K562 (cell line): ENCODE measurements at regions not wholly inside any gene's neighbourhood (a gene's known extent, or its start where the extent isn't known, plus 50 kb on each side); places are given as distances from the start of the nearest gene placed in this dataset.
"Not testable (repeated sequence)": the region's sequence is repeated elsewhere in the genome, so short reads cannot be mapped to it uniquely, and the experiment has no call there.

Source experiments
- ATAC-seq: fragments of 200-7000 bp; cut with Tn5 transposase; 3 replicates; pipeline ENCODE4 v1.9.1; 2020; ENCODE audit warnings: moderate library complexity
- BruUV-seq: library from RNA; stranded (reverse); fragments of 400-500 nt; replicated peaks from 2 replicates; lab custom pipeline; 2021; lab: Mats Ljungman, UMichigan
- CTCF ChIA-PET: fragments of 300-600 bp; formaldehyde crosslinking; extraction: SDS; loops from one replicate; lab custom pipeline; 2021; ENCODE audit warnings: low intra/inter-chr PET ratio; lab: Yijun Ruan, JAX
- POLR2A ChIA-PET: fragments of 300-600, 350-650 bp; sonication (Branson Sonifier 250); formaldehyde crosslinking; extraction: SDS; loops from one replicate; lab custom pipeline; 2021; ENCODE audit warnings: antibody characterized with exemption, inconsistent platforms; lab: Yijun Ruan, JAX
- DNase-seq, 4 experiments: peaks; one replicate each; pipeline versions ENCODE4 v3.0.0 to v3.0.0-alpha.2; 2011 to 2018; ENCODE audit warnings: low spot score in 3 of 4, mixed read lengths in 3 of 4; ENCODE audit errors: extremely low read depth in 1 of 4
- FAIRE-seq: peaks from 2 replicates; lab custom pipeline; 2011; peaks lifted over from hg19 to GRCh38; lab: Jason Lieb, UNC
- H2AFZ ChIP-seq: 2 replicates; pipeline ENCODE4 v1.6.0; 2011; ENCODE audit warnings: low read depth, low read length, control low read depth, inconsistent platforms
- H3K27ac ChIP-seq: fragments of 200-600 bp; 3 replicates; pipeline ENCODE4 v1.8.0; 2011; ENCODE audit warnings: low read depth, mild to moderate bottlenecking, control low read depth, inconsistent platforms, low read length, moderate library complexity, mixed read lengths; ENCODE audit errors: extremely low read depth
- H3K27me3 ChIP-seq, 2 experiments: fragments of 300-600 bp in 1 of 2; 2 replicates in 1 of 2; 3 replicates in 1 of 2; pipeline versions ENCODE4 v1.6.0 to v1.8.0; 2011; ENCODE audit warnings: inconsistent platforms in 2 of 2, low read length in 2 of 2, mild to moderate bottlenecking in 1 of 2, mixed read lengths in 1 of 2, moderate library complexity in 1 of 2; ENCODE audit not compliant: control insufficient read depth in 2 of 2, insufficient read depth in 2 of 2
- H3K36me3 ChIP-seq: fragments of 300-600 bp; 3 replicates; pipeline ENCODE4 v1.8.0; 2011; ENCODE audit warnings: mild to moderate bottlenecking, low read length, inconsistent platforms; ENCODE audit not compliant: control insufficient read depth, insufficient read depth
- H3K4me1 ChIP-seq, 2 experiments: fragments of 200-600 bp in 1 of 2; replicated peaks in 1 of 2; 2 replicates in 1 of 2; 3 replicates in 1 of 2; pipeline versions ENCODE4 v1.5.1 to v1.8.0; 2011; ENCODE audit warnings: inconsistent platforms in 2 of 2, low read length in 2 of 2, mild to moderate bottlenecking in 1 of 2, mixed read lengths in 1 of 2, moderate library complexity in 1 of 2; ENCODE audit not compliant: control insufficient read depth in 2 of 2, insufficient read depth in 2 of 2
- H3K4me2 ChIP-seq: 2 replicates; pipeline ENCODE4 v1.6.1; 2011; ENCODE audit warnings: low read length, control low read depth, inconsistent platforms, mixed read lengths; ENCODE audit not compliant: insufficient read depth
- H3K4me3 ChIP-seq: fragments of 200-600 bp; sonication (generic), shearing (Covaris generic); 2 replicates; pipeline ENCODE4 v1.5.1; 2016; ENCODE audit warnings: control low read depth, inconsistent platforms
- H3K79me2 ChIP-seq: fragments of 200-600 bp; 3 replicates; pipeline ENCODE4 v1.8.0; 2011; ENCODE audit warnings: low read length, inconsistent platforms; ENCODE audit not compliant: control insufficient read depth, insufficient read depth
- H3K9ac ChIP-seq, 2 experiments: 2 replicates each; pipeline versions ENCODE4 v1.6.0 to v1.6.1; 2011; ENCODE audit warnings: low read depth in 2 of 2, low read length in 2 of 2, control low read depth in 1 of 2, inconsistent platforms in 1 of 2, mild to moderate bottlenecking in 1 of 2, mixed read lengths in 1 of 2; ENCODE audit not compliant: insufficient read depth in 1 of 2
- H3K9me1 ChIP-seq: one replicate; pipeline ENCODE4 v1.6.0; 2011; ENCODE audit warnings: inconsistent platforms, mild to moderate bottlenecking, low read length, moderate library complexity; ENCODE audit not compliant: control insufficient read depth, insufficient read depth
- H3K9me3 ChIP-seq: replicated peaks from 2 replicates; pipeline ENCODE4 v1.5.1; 2011; ENCODE audit warnings: low read depth, low read length, inconsistent platforms; ENCODE audit not compliant: control insufficient read depth, insufficient read depth
- H4K20me1 ChIP-seq: replicated peaks from 2 replicates; pipeline ENCODE4 v1.6.1; 2011; ENCODE audit warnings: low read length, inconsistent platforms, mixed read lengths; ENCODE audit not compliant: control insufficient read depth, insufficient read depth
- CTCF ChIP-seq, 3 experiments: IDR thresholded peaks in 2 of 3; conservative IDR thresholded peaks in 1 of 3; 2 replicates each; pipeline ENCODE4 v1.5.1; 2011 to 2012; ENCODE audit warnings: low read length in 3 of 3, mild to moderate bottlenecking in 3 of 3, control low read depth in 2 of 3, improper control_type of control experiment in 1 of 3, inconsistent platforms in 1 of 3, low read depth in 1 of 3, mixed read lengths in 1 of 3, moderate library complexity in 1 of 3; ENCODE audit not compliant: insufficient read depth in 2 of 3
- GATAD2A ChIP-seq: fragments of 450-650 bp; IDR thresholded peaks from 2 replicates; pipeline ENCODE4 v1.6.1; 2017
- NR1H2 ChIP-seq: sonication (generic); formaldehyde crosslinking; IDR thresholded peaks from 2 replicates; pipeline ENCODE4 v1.4.0; 2020; ENCODE audit warnings: mild to moderate bottlenecking, missing genetic modification reagents
- RUNX1 ChIP-seq: sonication (generic); IDR thresholded peaks from 2 replicates; pipeline ENCODE4 v1.6.1; 2016; ENCODE audit warnings: antibody characterized with exemption, low read depth
- WGBS: fragments of 100-300 bp; shearing (Covaris generic); methylation state at CpG from one replicate; pipeline ENCODE4 v1.1.6; 2016; ENCODE audit warnings: low coverage, mixed read lengths; ENCODE audit not compliant: insufficient coverage; ENCODE audit errors: missing lambda C conversion rate; 5-methylcytosine and 5-hydroxymethylcytosine counted together
- in situ Hi-C: fragments of 300-500 bp; cut with MboI; formaldehyde crosslinking; loops from 4 replicates; pipeline ENCODE4 v1.15.0; 2018; ENCODE audit warnings: inconsistent platforms, mixed read lengths
- intact Hi-C: fragments of 100-400 bp; cut with micrococcal nuclease; formaldehyde crosslinking; loops from 2 replicates; pipeline ENCODE4 v1.14.2; 2022
- TF ChIP-seq, protein P1 (sequence below), 3 experiments: fragments of 200-800 bp in 1 of 3; fragments of 250-450 bp in 1 of 3; fragments of 450-650 bp in 1 of 3; sonication (Bioruptor Pico) in 1 of 3; sonication (Bioruptor generic) in 1 of 3; formaldehyde crosslinking in 1 of 3; IDR thresholded peaks; 2 replicates each; pipeline versions ENCODE4 v1.6.1 to v1.8.0; 2016 to 2022; ENCODE audit warnings: mild to moderate bottlenecking in 2 of 3, missing genetic modification characterization in 2 of 3, missing compliant biosample characterization in 1 of 3, moderate library complexity in 1 of 3

DNA sequence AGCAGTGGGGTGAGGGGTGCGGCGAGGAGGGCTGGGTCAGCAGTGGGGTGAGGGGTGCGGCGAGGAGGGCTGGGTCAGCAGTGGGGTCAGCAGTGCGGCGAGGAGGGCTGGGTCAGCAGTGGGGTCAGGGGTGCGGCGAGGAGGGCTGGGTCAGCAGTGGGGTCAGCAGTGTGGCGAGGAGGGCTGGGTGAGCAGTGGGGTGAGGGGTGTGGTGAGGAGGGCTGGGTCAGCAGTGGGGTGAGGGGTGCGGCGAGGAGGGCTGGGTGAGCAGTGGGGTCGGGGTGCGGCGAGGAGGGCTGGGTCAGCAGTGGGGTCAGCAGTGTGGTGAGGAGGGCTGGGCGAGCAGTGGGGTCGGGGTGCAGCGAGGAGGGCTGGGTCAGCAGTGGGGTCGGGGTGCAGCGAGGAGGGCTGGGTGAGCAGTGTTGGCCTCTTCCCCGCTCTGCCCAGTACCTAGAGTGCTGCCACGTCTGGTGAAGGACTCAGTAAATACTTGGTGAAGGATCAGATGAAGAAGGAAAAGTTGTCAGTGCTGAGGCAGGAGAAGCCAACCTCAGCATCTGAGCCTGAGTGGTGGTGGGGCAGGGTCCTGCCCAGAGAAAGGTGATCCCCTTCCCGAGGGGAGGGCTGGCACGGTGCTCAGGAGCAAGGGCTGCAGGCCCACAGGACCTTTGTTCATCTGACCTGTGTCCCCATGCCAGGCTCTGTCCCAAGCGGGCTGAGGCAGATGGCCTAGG lies 93.9 kb downstream of the METRNL start:
- DNase-seq, POLR2A ChIA-PET, CTCF ChIA-PET, in situ Hi-C loops, H3K27ac ChIP-seq, H3K79me2 ChIP-seq, BruUV-seq, intact Hi-C loops, H3K9me1 ChIP-seq, H3K36me3 ChIP-seq, FAIRE-seq, H2AFZ ChIP-seq, H3K4me3 ChIP-seq, H4K20me1 ChIP-seq, H3K9me3 ChIP-seq, H3K9ac ChIP-seq, ATAC-seq, H3K4me2 ChIP-seq: not testable (repeated sequence)
- Histone ChIP-seq H3K27me3 (peaks cover 36 to 63% of the 10 kb centered on the region in 2 experiments; a peak in 4 of 5 replicates), H3K4me1 (peaks cover 0 to 13% of the 10 kb centered on the region in 2 experiments; a peak in 2 of 5 replicates)
- WGBS: 16% methylated on average over 5 of the region's 24 CpGs

DNA sequence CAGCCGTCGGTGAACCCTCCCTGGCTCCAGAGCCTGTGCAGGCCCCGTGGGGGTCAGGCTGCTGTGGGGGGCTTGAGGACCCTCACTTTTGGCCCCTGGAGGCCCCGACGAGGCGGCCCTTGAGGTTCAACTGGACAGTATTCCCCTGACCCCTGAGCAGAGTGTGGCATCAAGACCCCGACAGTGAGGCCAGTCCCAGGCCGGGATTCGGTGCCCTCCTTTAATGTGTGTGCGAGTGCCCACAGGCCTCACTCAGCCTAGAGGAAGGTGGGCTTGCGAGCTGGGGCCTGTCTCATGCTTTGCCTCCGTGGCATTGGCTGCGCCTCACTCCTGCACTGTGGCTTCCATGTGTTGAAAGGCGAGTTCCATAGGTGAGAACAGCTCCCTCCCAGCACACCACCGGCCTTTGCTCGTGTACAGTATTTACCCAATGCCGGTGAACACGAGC lies 94.5 kb downstream of the METRNL start:
- Histone ChIP-seq H3K27ac (no peak overlapping the region), H2AFZ (no peak overlapping the region), H4K20me1 (0 out of 2 replicates have a peak, but pooled peaks cover 3% of the 10 kb centered on the region), H3K9me1 (no peaks in the 10 kb centered on the region), H3K4me2 (no peak overlapping the region), H3K9ac (peak overlapping the region in 1 of 2 experiments; percentile 26; a peak in 1 of 4 replicates), H3K27me3 (peaks cover 37 to 68% of the 10 kb centered on the region in 2 experiments; a peak in 4 of 5 replicates), H3K4me1 (peaks cover 0 to 19% of the 10 kb centered on the region in 2 experiments; a peak in 2 of 5 replicates), H3K4me3 (no peak overlapping the region), H3K36me3 (no peaks in the 10 kb centered on the region), H3K9me3 (no peaks in the 10 kb centered on the region), H3K79me2 (no peaks in the 10 kb centered on the region)
- BruUV-seq: no TSS peak
- in situ Hi-C loops (no loop called here), intact Hi-C loops (no loop called here)
- no peak for DNase-seq
- POLR2A ChIA-PET: no interaction called here
- FAIRE-seq: no peak
- 6% methylated on average over 15 of the region's 18 CpGs for WGBS
- ATAC-seq: 0 out of 3 replicates have a peak, but pooled peaks have one; percentile 18
- CTCF ChIA-PET: no interaction called here
- TF ChIP-seq NR1H2 (CRISPR knock-in tag): no peak
- TF ChIP-seq, protein P1, sequence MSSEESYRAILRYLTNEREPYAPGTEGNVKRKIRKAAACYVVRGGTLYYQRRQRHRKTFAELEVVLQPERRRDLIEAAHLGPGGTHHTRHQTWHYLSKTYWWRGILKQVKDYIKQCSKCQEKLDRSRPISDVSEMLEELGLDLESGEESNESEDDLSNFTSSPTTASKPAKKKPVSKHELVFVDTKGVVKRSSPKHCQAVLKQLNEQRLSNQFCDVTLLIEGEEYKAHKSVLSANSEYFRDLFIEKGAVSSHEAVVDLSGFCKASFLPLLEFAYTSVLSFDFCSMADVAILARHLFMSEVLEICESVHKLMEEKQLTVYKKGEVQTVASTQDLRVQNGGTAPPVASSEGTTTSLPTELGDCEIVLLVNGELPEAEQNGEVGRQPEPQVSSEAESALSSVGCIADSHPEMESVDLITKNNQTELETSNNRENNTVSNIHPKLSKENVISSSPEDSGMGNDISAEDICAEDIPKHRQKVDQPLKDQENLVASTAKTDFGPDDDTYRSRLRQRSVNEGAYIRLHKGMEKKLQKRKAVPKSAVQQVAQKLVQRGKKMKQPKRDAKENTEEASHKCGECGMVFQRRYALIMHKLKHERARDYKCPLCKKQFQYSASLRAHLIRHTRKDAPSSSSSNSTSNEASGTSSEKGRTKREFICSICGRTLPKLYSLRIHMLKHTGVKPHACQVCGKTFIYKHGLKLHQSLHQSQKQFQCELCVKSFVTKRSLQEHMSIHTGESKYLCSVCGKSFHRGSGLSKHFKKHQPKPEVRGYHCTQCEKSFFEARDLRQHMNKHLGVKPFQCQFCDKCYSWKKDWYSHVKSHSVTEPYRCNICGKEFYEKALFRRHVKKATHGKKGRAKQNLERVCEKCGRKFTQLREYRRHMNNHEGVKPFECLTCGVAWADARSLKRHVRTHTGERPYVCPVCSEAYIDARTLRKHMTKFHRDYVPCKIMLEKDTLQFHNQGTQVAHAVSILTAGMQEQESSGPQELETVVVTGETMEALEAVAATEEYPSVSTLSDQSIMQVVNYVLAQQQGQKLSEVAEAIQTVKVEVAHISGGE (CRISPR knock-in tag; IDR thresholded peaks at IDR 0.05): 0 out of 6 replicates have a peak, but pooled peaks of 1 of the 3 experiments have one; percentile 17
- TF ChIP-seq CTCF (IDR thresholded peaks at IDR 0.05 in 2 of 3, conservative IDR thresholded peaks at IDR 0.05 in 1 of 3; ENCODE audit: insufficient read depth in 2 of 3, low read depth in 1 of 3, low read length in 3 of 3): no peak
- no peak for TF ChIP-seq RUNX1
- no peak for TF ChIP-seq GATAD2A
